ENCODE measurements at regions not wholly inside any gene's neighbourhood (a gene's known extent, or its start where the extent isn't known, plus 50 kb on each side); places are given as distances from the start of the nearest gene placed in this dataset.

- TF ChIP-seq POLR2A (IDR thresholded peaks at IDR 0.05) (no peak), CTCF (IDR thresholded peaks at IDR 0.05) (no peak), POLR2AphosphoS5 (IDR thresholded peaks at IDR 0.05) (no peak)
Observed at GRCh38 chr18:75895135-75895534, 467.6 kb upstream of the SMIM21 start.
